Suprapubic skin (tissue), 4 donors: ENCODE measurements at regions not wholly inside any gene's neighbourhood (a gene's known extent, or its start where the extent isn't known, plus 50 kb on each side); places are given as distances from the start of the nearest gene placed in this dataset.

Experiments used
- DNase-seq, 2 donors: peaks; one replicate each; pipeline ENCODE4 v3.0.0-alpha.2; 2019; ENCODE audit warnings: low spot score in 2 of 2
- H3K27ac ChIP-seq: fragments of 200-600 bp; sonication (generic); one replicate; pipeline ENCODE4 v1.5.1; 2019
- H3K27me3 ChIP-seq: fragments of 200-600 bp; sonication (generic); one replicate; pipeline ENCODE4 v1.5.1; 2019
- H3K36me3 ChIP-seq: fragments of 200-600 bp; sonication (generic); one replicate; pipeline ENCODE4 v1.5.1; 2019
- H3K4me1 ChIP-seq: fragments of 200-600 bp; sonication (generic); one replicate; pipeline ENCODE4 v1.5.1; 2019
- H3K4me3 ChIP-seq: fragments of 200-600 bp; sonication (generic); one replicate; pipeline ENCODE4 v1.5.1; 2019; ENCODE audit warnings: mild to moderate bottlenecking
- H3K9me3 ChIP-seq: fragments of 200-600 bp; sonication (generic); one replicate; pipeline ENCODE4 v1.5.1; 2019
- EP300 ChIP-seq: sonication (generic); formaldehyde crosslinking; IDR thresholded peaks from one replicate; pipeline ENCODE4 v1.6.1; 2017; ENCODE audit warnings: antibody characterized with exemption
- POLR2A ChIP-seq, 2 donors: fragments of 450-650 bp; IDR thresholded peaks; one replicate each; pipeline ENCODE4 v1.6.1; 2017; ENCODE audit warnings: antibody characterized with exemption in 2 of 2, mild to moderate bottlenecking in 2 of 2, moderate library complexity in 2 of 2
- POLR2AphosphoS5 ChIP-seq, 3 donors: sonication (generic); formaldehyde crosslinking; IDR thresholded peaks; one replicate each; pipeline ENCODE4 v1.6.1; 2017; ENCODE audit warnings: antibody characterized with exemption in 3 of 3
- WGBS: methylation state at CpG from one replicate; pipeline ENCODE4 v1.1.5; 2018; 5-methylcytosine and 5-hydroxymethylcytosine counted together
- TF ChIP-seq, protein P1 (sequence below), 2 donors: fragments of 200-600 bp in 1 of 2; fragments of 450-650 bp in 1 of 2; sonication (generic) in 1 of 2; IDR thresholded peaks; one replicate each; pipeline ENCODE4 v1.5.1; 2016 to 2019; ENCODE audit warnings: antibody characterized with exemption in 2 of 2, mild to moderate bottlenecking in 1 of 2, moderate library complexity in 1 of 2

DNA sequence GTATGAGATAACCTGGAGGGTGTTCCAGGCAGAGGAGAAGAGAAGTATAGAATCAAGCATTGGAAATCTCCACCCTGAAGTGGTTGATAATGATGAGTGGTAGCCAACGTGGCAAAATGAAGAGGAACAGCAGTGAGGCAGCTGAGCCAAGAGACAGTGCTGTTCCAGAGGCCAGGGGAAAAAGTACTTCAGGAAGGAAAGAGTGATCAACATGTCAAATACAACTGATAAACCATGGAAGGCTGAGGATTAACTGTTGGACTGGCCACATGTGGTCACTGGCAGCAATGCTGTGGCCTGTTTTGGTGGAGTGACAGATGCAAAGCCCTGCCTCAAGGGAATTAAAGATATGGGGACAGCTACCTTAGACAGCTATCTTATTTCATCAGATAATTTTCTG, 51.9 kb upstream of the RMP24 start:
- WGBS = 56% methylated on average over 1 of the region's 1 CpG
- Histone ChIP-seq H3K4me1 (no peaks in the 10 kb centered on the region), H3K9me3 (no peaks in the 10 kb centered on the region), H3K4me3 (no peak overlapping the region), H3K36me3 (no peaks in the 10 kb centered on the region), H3K27me3 (no peaks in the 10 kb centered on the region), H3K27ac (no peak overlapping the region)
- TF ChIP-seq POLR2A (IDR thresholded peaks at IDR 0.05) (no peak), EP300 (no peak), POLR2AphosphoS5 (IDR thresholded peaks at IDR 0.05) (no peak)
- TF ChIP-seq, protein P1, sequence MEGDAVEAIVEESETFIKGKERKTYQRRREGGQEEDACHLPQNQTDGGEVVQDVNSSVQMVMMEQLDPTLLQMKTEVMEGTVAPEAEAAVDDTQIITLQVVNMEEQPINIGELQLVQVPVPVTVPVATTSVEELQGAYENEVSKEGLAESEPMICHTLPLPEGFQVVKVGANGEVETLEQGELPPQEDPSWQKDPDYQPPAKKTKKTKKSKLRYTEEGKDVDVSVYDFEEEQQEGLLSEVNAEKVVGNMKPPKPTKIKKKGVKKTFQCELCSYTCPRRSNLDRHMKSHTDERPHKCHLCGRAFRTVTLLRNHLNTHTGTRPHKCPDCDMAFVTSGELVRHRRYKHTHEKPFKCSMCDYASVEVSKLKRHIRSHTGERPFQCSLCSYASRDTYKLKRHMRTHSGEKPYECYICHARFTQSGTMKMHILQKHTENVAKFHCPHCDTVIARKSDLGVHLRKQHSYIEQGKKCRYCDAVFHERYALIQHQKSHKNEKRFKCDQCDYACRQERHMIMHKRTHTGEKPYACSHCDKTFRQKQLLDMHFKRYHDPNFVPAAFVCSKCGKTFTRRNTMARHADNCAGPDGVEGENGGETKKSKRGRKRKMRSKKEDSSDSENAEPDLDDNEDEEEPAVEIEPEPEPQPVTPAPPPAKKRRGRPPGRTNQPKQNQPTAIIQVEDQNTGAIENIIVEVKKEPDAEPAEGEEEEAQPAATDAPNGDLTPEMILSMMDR (IDR thresholded peaks at IDR 0.05) = no peak
- no peak for DNase-seq
